Osteocyte (in vitro differentiated cells): ENCODE measurements at regions not wholly inside any gene's neighbourhood (a gene's known extent, or its start where the extent isn't known, plus 50 kb on each side); places are given as distances from the start of the nearest gene placed in this dataset.
A peak's percentile ranks its signal among the peaks of the same experiment; 100 is the strongest.

Experiments used
- DNase-seq: peaks from one replicate; pipeline ENCODE4 v3.0.0; 2021; ENCODE audit warnings: mixed read lengths; ENCODE audit not compliant: unreplicated experiment; ENCODE audit errors: extremely low spot score
- H3K27ac Mint-ChIP-seq: one replicate; pipeline ENCODE4 v1.8.0; 2021; ENCODE audit warnings: mild to moderate bottlenecking, mixed read lengths; ENCODE audit not compliant: unreplicated experiment
- H3K27me3 Mint-ChIP-seq: one replicate; pipeline ENCODE4 v1.8.0; 2021; ENCODE audit warnings: mixed read lengths; ENCODE audit not compliant: unreplicated experiment
- H3K36me3 Mint-ChIP-seq: one replicate; pipeline ENCODE4 v1.8.0; 2021; ENCODE audit warnings: mixed read lengths; ENCODE audit not compliant: unreplicated experiment
- H3K4me1 Mint-ChIP-seq: one replicate; pipeline ENCODE4 v1.8.0; 2021; ENCODE audit warnings: mixed read lengths; ENCODE audit not compliant: unreplicated experiment
- H3K4me3 Mint-ChIP-seq: one replicate; pipeline ENCODE4 v1.8.0; 2021; ENCODE audit warnings: mild to moderate bottlenecking, moderate library complexity, mixed read lengths; ENCODE audit not compliant: unreplicated experiment
- H3K9me3 Mint-ChIP-seq: one replicate; pipeline ENCODE4 v1.8.0; 2021; ENCODE audit warnings: mixed read lengths; ENCODE audit not compliant: unreplicated experiment
- CTCF ChIP-seq: fragments of 200-600 bp; sonication (generic); IDR thresholded peaks from 2 replicates; pipeline ENCODE4 v1.5.0; 2021; ENCODE audit warnings: antibody characterized with exemption, mild to moderate bottlenecking, moderate library complexity

GRCh38 chr6:168939796-168940195 lies 313.9 kb downstream of the THBS2 start:
- DNase-seq = no peak
- Mint-ChIP-seq H3K27me3 (peaks cover 22% of the 10 kb centered on the region), H3K4me1 (peaks cover 11% of the 10 kb centered on the region), H3K27ac (no peak overlapping the region), H3K36me3 (no peaks in the 10 kb centered on the region), H3K9me3 (no peaks in the 10 kb centered on the region), H3K4me3 (no peak overlapping the region)
- no peak for TF ChIP-seq CTCF

GRCh38 chr6:168939041-168939440 lies 314.6 kb downstream of the THBS2 start:
- Mint-ChIP-seq H3K27ac (no peak overlapping the region), H3K27me3 (peaks cover 16% of the 10 kb centered on the region), H3K4me3 (no peak overlapping the region), H3K36me3 (no peaks in the 10 kb centered on the region), H3K4me1 (peaks cover 11% of the 10 kb centered on the region), H3K9me3 (no peaks in the 10 kb centered on the region)
- DNase-seq = no peak
- TF ChIP-seq CTCF = no peak

GRCh38 chr6:168938546-168938945 lies 315.1 kb downstream of the THBS2 start:
- no peak for DNase-seq
- peaks cover 11% of the 10 kb centered on the region for H3K4me1 Mint-ChIP-seq
- no peak overlapping the region for H3K4me3 Mint-ChIP-seq
- H3K27me3 Mint-ChIP-seq = peaks cover 11% of the 10 kb centered on the region
- H3K27ac Mint-ChIP-seq = no peak overlapping the region
- H3K36me3 Mint-ChIP-seq = no peaks in the 10 kb centered on the region
- no peaks in the 10 kb centered on the region for H3K9me3 Mint-ChIP-seq
- no peak for TF ChIP-seq CTCF

DNA sequence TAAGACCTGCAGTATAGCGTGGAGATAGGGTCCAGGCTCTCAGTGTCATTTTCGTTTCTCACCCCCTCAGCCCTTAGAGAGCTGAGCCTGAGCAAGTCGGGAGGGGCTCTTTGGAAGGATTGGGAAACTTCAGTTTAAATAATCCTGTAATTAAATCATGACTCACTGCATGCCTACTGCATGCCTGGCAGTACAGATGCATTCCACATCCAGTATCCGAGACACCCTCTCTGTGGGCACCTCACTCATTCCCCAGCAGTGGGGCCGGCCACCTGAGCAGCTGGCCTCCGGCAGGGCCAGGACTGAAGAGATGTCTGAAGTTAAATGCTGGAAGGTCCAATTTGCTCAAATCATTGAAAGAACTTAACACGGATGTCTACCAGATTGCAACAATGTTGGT lies 316.6 kb downstream of the THBS2 start:
- Mint-ChIP-seq H3K27me3 (peaks cover 11% of the 10 kb centered on the region), H3K4me3 (no peak overlapping the region), H3K27ac (no peak overlapping the region), H3K9me3 (no peaks in the 10 kb centered on the region), H3K4me1 (peaks cover 11% of the 10 kb centered on the region), H3K36me3 (no peaks in the 10 kb centered on the region)
- no peak for TF ChIP-seq CTCF
- DNase-seq = no peak

GRCh38 chr6:168935628-168936010 lies 318.0 kb downstream of the THBS2 start:
- Mint-ChIP-seq H3K4me1 (peaks cover 11% of the 10 kb centered on the region), H3K9me3 (peaks cover 3% of the 10 kb centered on the region), H3K36me3 (no peaks in the 10 kb centered on the region), H3K27me3 (peaks cover 8% of the 10 kb centered on the region), H3K4me3 (no peak overlapping the region), H3K27ac (no peak overlapping the region)
- no peak for TF ChIP-seq CTCF
- peak; percentile 72 for DNase-seq
